ENCODE measurements at regions not wholly inside any gene's neighbourhood (a gene's known extent, or its start where the extent isn't known, plus 50 kb on each side); places are given as distances from the start of the nearest gene placed in this dataset.

- TF ChIP-seq PRDM4 (tag by site-specific recombination; IDR thresholded peaks at IDR 0.05) (no peak), ZNF16 (tag by site-specific recombination; IDR thresholded peaks at IDR 0.05; ENCODE audit: low read depth) (no peak), ZBTB17 (tag by site-specific recombination; IDR thresholded peaks at IDR 0.05) (no peak), ZFP41 (tag by site-specific recombination; IDR thresholded peaks at IDR 0.05; ENCODE audit: borderline replicate concordance) (no peak), ATF2 (tag by site-specific recombination; IDR thresholded peaks at IDR 0.05; ENCODE audit: low read depth) (no peak)
- TF ChIP-seq, protein P1, sequence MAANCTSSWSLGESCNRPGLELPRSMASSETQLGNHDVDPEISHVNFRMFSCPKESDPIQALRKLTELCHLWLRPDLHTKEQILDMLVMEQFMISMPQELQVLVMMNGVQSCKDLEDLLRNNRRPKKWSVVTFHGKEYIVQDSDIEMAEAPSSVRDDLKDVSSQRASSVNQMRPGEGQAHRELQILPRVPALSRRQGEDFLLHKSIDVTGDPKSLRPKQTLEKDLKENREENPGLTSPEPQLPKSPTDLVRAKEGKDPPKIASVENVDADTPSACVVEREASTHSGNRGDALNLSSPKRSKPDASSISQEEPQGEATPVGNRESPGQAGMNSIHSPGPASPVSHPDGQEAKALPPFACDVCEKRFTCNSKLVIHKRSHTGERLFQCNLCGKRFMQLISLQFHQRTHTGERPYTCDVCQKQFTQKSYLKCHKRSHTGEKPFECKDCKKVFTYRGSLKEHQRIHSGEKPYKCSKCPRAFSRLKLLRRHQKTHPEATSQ (tag by site-specific recombination; IDR thresholded peaks at IDR 0.05) = no peak
Measured at GRCh38 chrX:30990361-30990760, 81.5 kb downstream of the FTHL17 start (continued).

DNA sequence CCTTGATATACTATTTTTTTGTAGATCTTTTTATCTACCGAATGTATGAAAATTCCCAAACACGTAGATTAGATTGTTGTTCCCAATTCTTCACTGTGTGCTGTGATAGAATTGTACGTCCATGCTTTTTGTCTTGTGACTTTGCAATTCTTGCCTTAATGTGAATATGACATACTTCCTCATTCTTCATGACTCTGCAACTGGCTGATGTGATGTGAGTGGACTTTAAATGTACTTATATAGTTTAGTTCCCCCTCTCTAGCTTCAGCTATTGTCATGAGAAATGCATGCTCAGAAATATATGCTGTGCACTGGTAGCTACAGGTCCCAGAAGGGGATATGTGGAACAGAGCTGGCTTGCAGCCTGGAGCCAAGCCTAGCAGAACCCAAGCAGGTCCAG lies 89.4 kb downstream of the FTHL17 start:
- POLR2A ChIA-PET = no interaction called here

DNA sequence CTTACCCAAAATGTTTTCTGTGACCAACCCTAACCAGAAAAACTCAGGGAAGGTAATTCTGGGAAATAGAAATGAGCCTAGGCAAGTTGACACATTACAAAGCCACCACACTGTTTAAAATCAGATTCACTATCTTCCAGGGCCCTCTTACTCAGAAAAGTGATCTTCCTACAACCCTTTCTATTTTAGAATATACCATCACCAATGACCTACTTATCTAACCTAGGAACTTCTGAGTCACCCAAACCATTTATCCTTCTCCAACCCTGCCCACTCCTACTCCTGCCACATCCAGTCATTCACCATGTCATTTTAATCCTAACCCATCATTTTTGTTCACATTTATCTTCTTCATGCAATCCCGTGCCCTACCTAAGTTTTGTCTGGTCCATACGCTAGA lies 89.9 kb downstream of the FTHL17 start:
- CTCF ChIA-PET = interaction anchor here (1.1 kb wide), 1 partner anchor 10 kb away, joined by 5 read pairs; no protein-coding TSS in a partner anchor
- TF ChIP-seq ZNF629 (tag by site-specific recombination; IDR thresholded peaks at IDR 0.05) (no peak), SP2 (tag by site-specific recombination; IDR thresholded peaks at IDR 0.05) (no peak), ZNF24 (tag by site-specific recombination; IDR thresholded peaks at IDR 0.05) (no peak), ZNF184 (tag by site-specific recombination; IDR thresholded peaks at IDR 0.05) (no peak), ZNF121 (tag by site-specific recombination; IDR thresholded peaks at IDR 0.05) (no peak), ZNF335 (tag by site-specific recombination; conservative IDR thresholded peaks at IDR 0.05) (no peak), ZNF37A (tag by site-specific recombination; IDR thresholded peaks at IDR 0.05) (no peak)
- TF ChIP-seq, protein P2, sequence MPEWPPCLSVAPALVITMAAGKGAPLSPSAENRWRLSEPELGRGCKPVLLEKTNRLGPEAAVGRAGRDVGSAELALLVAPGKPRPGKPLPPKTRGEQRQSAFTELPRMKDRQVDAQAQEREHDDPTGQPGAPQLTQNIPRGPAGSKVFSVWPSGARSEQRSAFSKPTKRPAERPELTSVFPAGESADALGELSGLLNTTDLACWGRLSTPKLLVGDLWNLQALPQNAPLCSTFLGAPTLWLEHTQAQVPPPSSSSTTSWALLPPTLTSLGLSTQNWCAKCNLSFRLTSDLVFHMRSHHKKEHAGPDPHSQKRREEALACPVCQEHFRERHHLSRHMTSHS (tag by site-specific recombination; IDR thresholded peaks at IDR 0.05) = no peak
- H3K27ac ChIP-seq (ENCODE audit: extremely low read depth, low read depth, low read length) = no peak overlapping the region

More for the DNA sequence above, 89.4 kb downstream of the FTHL17 start:
- no peak for TF ChIP-seq ZNF521 (tag by site-specific recombination; IDR thresholded peaks at IDR 0.05)
- no peaks in the 10 kb centered on the region for H3K4me1 ChIP-seq (ENCODE audit: control insufficient read depth, insufficient read depth, low read length)
- H3K4me3 ChIP-seq (ENCODE audit: low read depth, low read length) = no peak overlapping the region
- CTCF ChIA-PET = interaction anchor here (1.1 kb wide), 1 partner anchor 10 kb away, joined by 5 read pairs; no protein-coding TSS in a partner anchor
- no peaks in the 10 kb centered on the region for H3K36me3 ChIP-seq (ENCODE audit: control insufficient read depth in 2 of 2, insufficient read depth in 1 of 2, low read length in 2 of 2)
- H3K27ac ChIP-seq (ENCODE audit: extremely low read depth, low read depth, low read length) = no peak overlapping the region
- H3K9me3 ChIP-seq (ENCODE audit: control insufficient read depth, insufficient read depth, low read depth, low read length) = no peaks in the 10 kb centered on the region

More for the DNA sequence above, 89.9 kb downstream of the FTHL17 start:
- Histone ChIP-seq H3K4me3 (ENCODE audit: low read depth, low read length) (no peak overlapping the region), H3K36me3 (ENCODE audit: control insufficient read depth in 2 of 2, insufficient read depth in 1 of 2, low read length in 2 of 2) (no peaks in the 10 kb centered on the region), H3K9me3 (ENCODE audit: control insufficient read depth, insufficient read depth, low read depth, low read length) (no peaks in the 10 kb centered on the region), H3K4me1 (ENCODE audit: control insufficient read depth, insufficient read depth, low read length) (no peaks in the 10 kb centered on the region)
- POLR2A ChIA-PET = no interaction called here
